MM.1S (cell line): ENCODE measurements at regions not wholly inside any gene's neighbourhood (a gene's known extent, or its start where the extent isn't known, plus 50 kb on each side); places are given as distances from the start of the nearest gene placed in this dataset.

ENCODE experiments used
- DNase-seq: peaks from one replicate; pipeline ENCODE4 v3.0.0-alpha.2; 2015
- H2AFZ ChIP-seq: fragments of 300-600 bp; sonication (generic); 2 replicates; pipeline ENCODE4 v1.6.0; 2016; ENCODE audit warnings: antibody characterized with exemption, low read length
- H3F3A ChIP-seq: fragments of 300-600 bp; sonication (generic); 2 replicates; pipeline ENCODE4 v1.6.1; 2016; ENCODE audit warnings: mild to moderate bottlenecking, antibody characterized with exemption, low read length, moderate library complexity, mixed read lengths; ENCODE audit not compliant: insufficient read depth
- H3K27ac ChIP-seq: fragments of 300-600 bp; sonication (generic); 2 replicates; pipeline ENCODE4 v1.5.1; 2016; ENCODE audit warnings: mild to moderate bottlenecking, low read length
- H3K27me3 ChIP-seq: fragments of 300-600 bp; sonication (generic); replicated peaks from 2 replicates; pipeline ENCODE4 v1.6.0; 2016; ENCODE audit warnings: low read length; ENCODE audit not compliant: insufficient read depth
- H3K36me3 ChIP-seq: fragments of 300-600 bp; sonication (generic); replicated peaks from 2 replicates; pipeline ENCODE4 v1.6.1; 2016; ENCODE audit warnings: mild to moderate bottlenecking, low read length, mixed read lengths; ENCODE audit not compliant: insufficient read depth
- H3K4me1 ChIP-seq: fragments of 300-600 bp; sonication (generic); 2 replicates; pipeline ENCODE4 v1.6.1; 2016; ENCODE audit warnings: low read length, mixed read lengths
- H3K4me2 ChIP-seq: fragments of 300-600 bp; sonication (generic); 2 replicates; pipeline ENCODE4 v1.6.0; 2016; ENCODE audit warnings: low read depth, low read length
- H3K4me3 ChIP-seq: fragments of 300-600 bp; sonication (generic); 2 replicates; pipeline ENCODE4 v1.5.1; 2016; ENCODE audit warnings: low read length, mixed read lengths
- H3K79me2 ChIP-seq: fragments of 300-600 bp; sonication (generic); 2 replicates; pipeline ENCODE4 v1.6.1; 2016; ENCODE audit warnings: mixed run types, low read length, mixed read lengths
- H3K9ac ChIP-seq: fragments of 300-600 bp; sonication (generic); 2 replicates; pipeline ENCODE4 v1.6.1; 2016; ENCODE audit warnings: low read length, mixed read lengths
- H3K9me2 ChIP-seq: fragments of 300-600 bp; sonication (generic); replicated peaks from 2 replicates; pipeline ENCODE4 v1.6.1; 2016; ENCODE audit warnings: mild to moderate bottlenecking, low read length, mixed read lengths; ENCODE audit not compliant: insufficient read depth
- H3K9me3 ChIP-seq: fragments of 300-600 bp; sonication (generic); replicated peaks from 2 replicates; pipeline ENCODE4 v1.6.1; 2016; ENCODE audit warnings: mild to moderate bottlenecking, low read length, mixed read lengths; ENCODE audit not compliant: insufficient read depth
- H4K20me1 ChIP-seq: fragments of 300-600 bp; sonication (generic); 2 replicates; pipeline ENCODE4 v1.6.1; 2016; ENCODE audit warnings: mild to moderate bottlenecking, low read length, moderate library complexity, mixed read lengths; ENCODE audit not compliant: insufficient read depth
- CTCF ChIP-seq: fragments of 300-600 bp; sonication (generic); IDR thresholded peaks from 2 replicates; pipeline ENCODE4 v1.5.1; 2016; ENCODE audit warnings: antibody characterized with exemption, low read length, mixed read lengths
- EZH2 ChIP-seq: fragments of 300-600 bp; sonication (generic); optimal IDR thresholded peaks from 2 replicates; pipeline ENCODE3; 2017; ENCODE audit warnings: low read depth, mild to moderate bottlenecking, antibody characterized with exemption, low read length, mixed read lengths
- EZH2phosphoT487 ChIP-seq: fragments of 300-600 bp; sonication (generic); IDR thresholded peaks from 2 replicates; pipeline ENCODE4 v1.6.1; 2018; ENCODE audit warnings: antibody characterized with exemption, low read length

GRCh38 chr13:106343836-106344235 lies 191.6 kb downstream of the EFNB2 start:
- Histone ChIP-seq H3K9me2 (no peaks in the 10 kb centered on the region), H3K27me3 (no peaks in the 10 kb centered on the region), H3K9me3 (no peaks in the 10 kb centered on the region), H3K4me1 (no peaks in the 10 kb centered on the region), H3K4me2 (peak overlapping the region; percentile 13; the same call in 1 of the 2 replicates), H3K79me2 (no peaks in the 10 kb centered on the region), H4K20me1 (no peaks in the 10 kb centered on the region), H3K27ac (no peak overlapping the region), H3F3A (no peaks in the 10 kb centered on the region), H2AFZ (no peak overlapping the region), H3K4me3 (no peak overlapping the region), H3K36me3 (no peaks in the 10 kb centered on the region), H3K9ac (no peak overlapping the region)
- TF ChIP-seq EZH2: no peak
- TF ChIP-seq CTCF: no peak
- no peak for DNase-seq

GRCh38 chr13:106340249-106340648 lies 195.2 kb downstream of the EFNB2 start:
- no peak overlapping the region for H3K9ac ChIP-seq
- no peaks in the 10 kb centered on the region for H3K36me3 ChIP-seq
- TF ChIP-seq EZH2phosphoT487 (no peak), EZH2 (no peak), CTCF (no peak)
- no peaks in the 10 kb centered on the region for H4K20me1 ChIP-seq
- H3F3A ChIP-seq: no peaks in the 10 kb centered on the region
- no peak overlapping the region for H3K4me2 ChIP-seq
- no peaks in the 10 kb centered on the region for H3K4me1 ChIP-seq
- H3K4me3 ChIP-seq: no peak overlapping the region
- no peak overlapping the region for H3K27ac ChIP-seq
- no peaks in the 10 kb centered on the region for H3K9me3 ChIP-seq
- H3K79me2 ChIP-seq: no peaks in the 10 kb centered on the region
- no peaks in the 10 kb centered on the region for H3K9me2 ChIP-seq
- no peaks in the 10 kb centered on the region for H3K27me3 ChIP-seq
- no peak overlapping the region for H2AFZ ChIP-seq
- DNase-seq: no peak

- Histone ChIP-seq H3K27ac (no peak overlapping the region), H3K9ac (no peak overlapping the region), H2AFZ (no peak overlapping the region), H4K20me1 (no peaks in the 10 kb centered on the region), H3K4me1 (no peaks in the 10 kb centered on the region), H3K79me2 (no peaks in the 10 kb centered on the region), H3F3A (no peaks in the 10 kb centered on the region), H3K4me2 (no peak overlapping the region), H3K9me3 (no peaks in the 10 kb centered on the region), H3K4me3 (no peak overlapping the region), H3K9me2 (no peaks in the 10 kb centered on the region), H3K36me3 (no peaks in the 10 kb centered on the region), H3K27me3 (no peaks in the 10 kb centered on the region)
- TF ChIP-seq CTCF (no peak), EZH2 (no peak), EZH2phosphoT487 (no peak)
- DNase-seq: no peak
These were observed 198.2 kb downstream of the EFNB2 start for GRCh38 chr13:106337096-106337850.
